ENCODE measurements at regions not wholly inside any gene's neighbourhood (a gene's known extent, or its start where the extent isn't known, plus 50 kb on each side); places are given as distances from the start of the nearest gene placed in this dataset.

GRCh38 chr5:110050640-110051345 is 361.1 kb downstream of the MAN2A1 start:
- TF ChIP-seq CTCF (IDR thresholded peaks at IDR 0.05) (no peak), POLR2A (IDR thresholded peaks at IDR 0.05) (no peak)
